Astrocyte of the cerebellum (primary cell): ENCODE measurements at regions not wholly inside any gene's neighbourhood (a gene's known extent, or its start where the extent isn't known, plus 50 kb on each side); places are given as distances from the start of the nearest gene placed in this dataset.

Experiments used
- DNase-seq: peaks from one replicate; pipeline ENCODE4 v3.0.0-alpha.2; 2011; ENCODE audit warnings: low read depth
- H3K4me3 ChIP-seq: 2 replicates; pipeline ENCODE4 v1.5.1; 2011; ENCODE audit warnings: mild to moderate bottlenecking, low read depth, low read length, moderate library complexity
- in situ Hi-C: cut with HindIII; loops from 2 replicates; pipeline ENCODE4 v1.10.0; 2017; ENCODE audit warnings: low sequenced_read_pairs
- TF ChIP-seq, protein P1 (sequence below): IDR thresholded peaks from 2 replicates; pipeline ENCODE4 v1.5.1; 2012; ENCODE audit warnings: low read length, low read depth, moderate library complexity, mild to moderate bottlenecking; ENCODE audit errors: missing control alignments

GRCh38 chr3:135328036-135328435 is 533.0 kb downstream of the EPHB1 start:
- TF ChIP-seq, protein P1, sequence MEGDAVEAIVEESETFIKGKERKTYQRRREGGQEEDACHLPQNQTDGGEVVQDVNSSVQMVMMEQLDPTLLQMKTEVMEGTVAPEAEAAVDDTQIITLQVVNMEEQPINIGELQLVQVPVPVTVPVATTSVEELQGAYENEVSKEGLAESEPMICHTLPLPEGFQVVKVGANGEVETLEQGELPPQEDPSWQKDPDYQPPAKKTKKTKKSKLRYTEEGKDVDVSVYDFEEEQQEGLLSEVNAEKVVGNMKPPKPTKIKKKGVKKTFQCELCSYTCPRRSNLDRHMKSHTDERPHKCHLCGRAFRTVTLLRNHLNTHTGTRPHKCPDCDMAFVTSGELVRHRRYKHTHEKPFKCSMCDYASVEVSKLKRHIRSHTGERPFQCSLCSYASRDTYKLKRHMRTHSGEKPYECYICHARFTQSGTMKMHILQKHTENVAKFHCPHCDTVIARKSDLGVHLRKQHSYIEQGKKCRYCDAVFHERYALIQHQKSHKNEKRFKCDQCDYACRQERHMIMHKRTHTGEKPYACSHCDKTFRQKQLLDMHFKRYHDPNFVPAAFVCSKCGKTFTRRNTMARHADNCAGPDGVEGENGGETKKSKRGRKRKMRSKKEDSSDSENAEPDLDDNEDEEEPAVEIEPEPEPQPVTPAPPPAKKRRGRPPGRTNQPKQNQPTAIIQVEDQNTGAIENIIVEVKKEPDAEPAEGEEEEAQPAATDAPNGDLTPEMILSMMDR: no peak
- in situ Hi-C loops: no loop called here
- no peak for DNase-seq
- no peak overlapping the region for H3K4me3 ChIP-seq

GRCh38 chr3:135329479-135329878 is 534.4 kb downstream of the EPHB1 start:
- in situ Hi-C loops: no loop called here
- H3K4me3 ChIP-seq: no peak overlapping the region
- no peak for DNase-seq
- TF ChIP-seq, protein P1: no peak

DNA sequence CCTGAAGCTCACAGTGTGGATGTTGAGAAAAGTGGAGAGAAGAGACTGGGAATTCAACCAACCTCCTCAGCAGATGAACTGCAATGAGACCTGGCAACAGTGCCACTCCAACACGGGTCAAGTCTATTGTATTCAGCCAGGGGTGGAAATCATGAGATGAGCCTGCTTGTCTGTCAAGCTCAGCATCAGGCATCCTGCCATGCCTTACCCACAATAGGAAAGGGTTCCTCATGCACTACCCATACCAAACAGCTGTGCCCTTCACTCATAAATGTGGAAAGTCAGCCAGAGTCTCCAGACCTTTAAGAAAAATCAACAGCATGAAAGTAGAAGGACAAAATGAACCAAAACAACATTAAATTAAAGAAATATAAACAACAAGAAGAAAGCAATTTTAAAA is 542.1 kb downstream of the EPHB1 start:
- no peak overlapping the region for H3K4me3 ChIP-seq
- DNase-seq: no peak
- in situ Hi-C loops: no loop called here
- TF ChIP-seq, protein P1: no peak

DNA sequence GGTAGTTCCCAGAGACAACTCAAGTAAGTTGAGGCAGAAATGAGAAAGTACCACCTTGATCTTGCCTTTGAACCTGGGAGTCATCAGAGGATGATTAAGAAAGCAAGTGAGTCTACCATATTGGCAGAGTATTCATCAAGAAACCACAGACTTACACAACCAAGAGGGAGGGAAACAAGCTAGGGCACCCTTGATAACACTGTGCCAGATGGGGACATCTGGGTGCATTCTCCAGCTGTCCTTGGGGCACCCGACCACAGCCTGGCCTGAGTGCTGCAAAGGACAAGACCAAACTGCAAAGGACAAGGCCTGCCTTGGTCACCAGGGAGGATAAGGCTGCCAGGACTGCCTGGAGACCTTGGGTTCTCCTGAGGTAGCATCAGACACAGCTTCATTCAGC is 553.6 kb downstream of the EPHB1 start:
- no peak for DNase-seq
- in situ Hi-C loops: loop anchor here (5.0 kb wide), 1 partner anchor 51 kb away; no protein-coding TSS in a partner anchor
- TF ChIP-seq, protein P1: no peak

GRCh38 chr3:135349254-135349948 is 554.3 kb downstream of the EPHB1 start:
- DNase-seq: no peak
- TF ChIP-seq, protein P1: no peak
- H3K4me3 ChIP-seq: no peak overlapping the region
- in situ Hi-C loops: loop anchor here (5.0 kb wide), 1 partner anchor 52 kb away; no protein-coding TSS in a partner anchor

More for the DNA sequence above, 553.6 kb downstream of the EPHB1 start:
- no peak overlapping the region for H3K4me3 ChIP-seq

GRCh38 chr3:135352213-135352612 is 557.2 kb downstream of the EPHB1 start:
- no peak for DNase-seq
- TF ChIP-seq, protein P1: no peak
- no peak overlapping the region for H3K4me3 ChIP-seq
- in situ Hi-C loops: no loop called here
